GM19395 (cell line): ENCODE measurements at regions not wholly inside any gene's neighbourhood (a gene's known extent, or its start where the extent isn't known, plus 50 kb on each side); places are given as distances from the start of the nearest gene placed in this dataset.

Experiments used
- ATAC-seq: cut with Tn5 transposase; IDR thresholded peaks from one replicate; pipeline ENCODE4 v1.9.1; 2021; ENCODE audit warnings: mild to moderate bottlenecking, moderate library complexity; ENCODE audit not compliant: unreplicated experiment

- no peak for ATAC-seq
Observed at GRCh38 chr4:138538743-138539142, 296.6 kb upstream of the SLC7A11 start.

GRCh38 chr4:138537731-138538490 is 295.8 kb upstream of the SLC7A11 start:
- no peak for ATAC-seq

- ATAC-seq: no peak
Observed at GRCh38 chr4:138535316-138535715, 293.2 kb upstream of the SLC7A11 start.

- peak; percentile 80 for ATAC-seq
Observed at GRCh38 chr4:138522366-138522765, 280.2 kb upstream of the SLC7A11 start.

- peak; percentile 19 for ATAC-seq
Observed at GRCh38 chr4:138521809-138522208, 279.7 kb upstream of the SLC7A11 start.

- ATAC-seq: no peak
Observed at GRCh38 chr4:138519436-138519835, 277.3 kb upstream of the SLC7A11 start.

- no peak for ATAC-seq
Observed at GRCh38 chr4:138513535-138513934, 271.4 kb upstream of the SLC7A11 start.

GRCh38 chr4:138512756-138513155 is 270.6 kb upstream of the SLC7A11 start:
- ATAC-seq: no peak

- no peak for ATAC-seq
Observed at GRCh38 chr4:138510053-138510452, 267.9 kb upstream of the SLC7A11 start.

GRCh38 chr4:138509346-138509745 is 267.2 kb upstream of the SLC7A11 start:
- no peak for ATAC-seq

- ATAC-seq: no peak
Observed at GRCh38 chr4:138507522-138507921, 265.4 kb upstream of the SLC7A11 start.

- ATAC-seq: no peak
Observed at GRCh38 chr4:138501614-138502013, 259.5 kb upstream of the SLC7A11 start.

GRCh38 chr4:138500869-138501268 is 258.7 kb upstream of the SLC7A11 start:
- ATAC-seq: no peak

GRCh38 chr4:138499627-138500026 is 257.5 kb upstream of the SLC7A11 start:
- no peak for ATAC-seq

GRCh38 chr4:138494931-138495330 is 252.8 kb upstream of the SLC7A11 start:
- ATAC-seq: no peak

GRCh38 chr4:138494116-138494515 is 252.0 kb upstream of the SLC7A11 start:
- ATAC-seq: no peak

GRCh38 chr4:138492176-138492575 is 250.0 kb upstream of the SLC7A11 start:
- no peak for ATAC-seq

- no peak for ATAC-seq
Observed at GRCh38 chr4:138488533-138488932, 246.4 kb upstream of the SLC7A11 start.

- no peak for ATAC-seq
Observed at GRCh38 chr4:138487670-138488069, 245.5 kb upstream of the SLC7A11 start.

GRCh38 chr4:138487230-138487629 is 245.1 kb upstream of the SLC7A11 start:
- ATAC-seq: no peak

- ATAC-seq: no peak
Observed at GRCh38 chr4:138485498-138485897, 243.3 kb upstream of the SLC7A11 start.

GRCh38 chr4:138475116-138475515 is 233.0 kb upstream of the SLC7A11 start:
- no peak for ATAC-seq

- no peak for ATAC-seq
Observed at GRCh38 chr4:138473339-138473738, 231.2 kb upstream of the SLC7A11 start.
